ENCODE measurements at regions not wholly inside any gene's neighbourhood (a gene's known extent, or its start where the extent isn't known, plus 50 kb on each side); places are given as distances from the start of the nearest gene placed in this dataset.

GRCh38 chr14:99101855-99102461 lies 170.0 kb downstream of the BCL11B start:
- ATAC-seq (ENCODE audit: low read depth) (no peak), DNase-seq (ENCODE audit: low spot score) (no peak)
- Histone ChIP-seq H3K4me3 (ENCODE audit: severe bottlenecking) (no peak overlapping the region), H3K4me1 (ENCODE audit: insufficient read depth, poor library complexity, severe bottlenecking) (peaks cover 12% of the 10 kb centered on the region), H3K36me3 (ENCODE audit: low read depth) (no peaks in the 10 kb centered on the region), H3K27ac (ENCODE audit: poor library complexity, severe bottlenecking) (no peak overlapping the region), H3K27me3 (ENCODE audit: insufficient read depth, poor library complexity, severe bottlenecking) (no peaks in the 10 kb centered on the region), H3K9me3 (ENCODE audit: severe bottlenecking) (peaks cover 3% of the 10 kb centered on the region)
- no peak for TF ChIP-seq CTCF (IDR thresholded peaks at IDR 0.05; ENCODE audit: poor library complexity, severe bottlenecking)

GRCh38 chr14:99116741-99117295 lies 155.2 kb downstream of the BCL11B start:
- ATAC-seq (ENCODE audit: low read depth) (no peak), DNase-seq (ENCODE audit: low spot score) (no peak)
- no peaks in the 10 kb centered on the region for H3K9me3 ChIP-seq (ENCODE audit: severe bottlenecking)
- H3K27me3 ChIP-seq (ENCODE audit: insufficient read depth, poor library complexity, severe bottlenecking): peaks cover 4% of the 10 kb centered on the region
- no peak overlapping the region for H3K4me3 ChIP-seq (ENCODE audit: severe bottlenecking)
- H3K36me3 ChIP-seq (ENCODE audit: low read depth): no peaks in the 10 kb centered on the region
- H3K4me1 ChIP-seq (ENCODE audit: insufficient read depth, poor library complexity, severe bottlenecking): no peaks in the 10 kb centered on the region
- no peak for TF ChIP-seq CTCF (IDR thresholded peaks at IDR 0.05; ENCODE audit: poor library complexity, severe bottlenecking)
- H3K27ac ChIP-seq (ENCODE audit: poor library complexity, severe bottlenecking): no peak overlapping the region

GRCh38 chr14:99117671-99118045 lies 154.3 kb downstream of the BCL11B start:
- no peak for TF ChIP-seq CTCF (IDR thresholded peaks at IDR 0.05; ENCODE audit: poor library complexity, severe bottlenecking)
- no peak for DNase-seq (ENCODE audit: low spot score)
- no peak for ATAC-seq (ENCODE audit: low read depth)
- no peak overlapping the region for H3K27ac ChIP-seq (ENCODE audit: poor library complexity, severe bottlenecking)
- H3K4me1 ChIP-seq (ENCODE audit: insufficient read depth, poor library complexity, severe bottlenecking): no peaks in the 10 kb centered on the region
- H3K9me3 ChIP-seq (ENCODE audit: severe bottlenecking): no peaks in the 10 kb centered on the region
- H3K4me3 ChIP-seq (ENCODE audit: severe bottlenecking): no peak overlapping the region
- H3K36me3 ChIP-seq (ENCODE audit: low read depth): no peaks in the 10 kb centered on the region
- peaks cover 4% of the 10 kb centered on the region for H3K27me3 ChIP-seq (ENCODE audit: insufficient read depth, poor library complexity, severe bottlenecking)

- no peak overlapping the region for H3K4me3 ChIP-seq (ENCODE audit: severe bottlenecking)
- no peaks in the 10 kb centered on the region for H3K4me1 ChIP-seq (ENCODE audit: insufficient read depth, poor library complexity, severe bottlenecking)
- ATAC-seq (ENCODE audit: low read depth) (no peak), DNase-seq (ENCODE audit: low spot score) (no peak)
- H3K9me3 ChIP-seq (ENCODE audit: severe bottlenecking): no peaks in the 10 kb centered on the region
- TF ChIP-seq CTCF (IDR thresholded peaks at IDR 0.05; ENCODE audit: poor library complexity, severe bottlenecking): no peak
- no peak overlapping the region for H3K27ac ChIP-seq (ENCODE audit: poor library complexity, severe bottlenecking)
- H3K27me3 ChIP-seq (ENCODE audit: insufficient read depth, poor library complexity, severe bottlenecking): peaks cover 4% of the 10 kb centered on the region
- H3K36me3 ChIP-seq (ENCODE audit: low read depth): no peaks in the 10 kb centered on the region
Observed at GRCh38 chr14:99118046-99118721, 153.8 kb downstream of the BCL11B start.

GRCh38 chr14:99118946-99119345 lies 153.1 kb downstream of the BCL11B start:
- DNase-seq (ENCODE audit: low spot score): no peak
- ATAC-seq (ENCODE audit: low read depth): no peak
- H3K4me1 ChIP-seq (ENCODE audit: insufficient read depth, poor library complexity, severe bottlenecking): no peaks in the 10 kb centered on the region
- H3K36me3 ChIP-seq (ENCODE audit: low read depth): no peaks in the 10 kb centered on the region
- TF ChIP-seq CTCF (IDR thresholded peaks at IDR 0.05; ENCODE audit: poor library complexity, severe bottlenecking): no peak
- no peak overlapping the region for H3K27ac ChIP-seq (ENCODE audit: poor library complexity, severe bottlenecking)
- H3K4me3 ChIP-seq (ENCODE audit: severe bottlenecking): no peak overlapping the region
- no peaks in the 10 kb centered on the region for H3K9me3 ChIP-seq (ENCODE audit: severe bottlenecking)
- peaks cover 4% of the 10 kb centered on the region for H3K27me3 ChIP-seq (ENCODE audit: insufficient read depth, poor library complexity, severe bottlenecking)

Measured in RWPE2 (cell line).